ENCODE measurements at regions not wholly inside any gene's neighbourhood (a gene's known extent, or its start where the extent isn't known, plus 50 kb on each side); places are given as distances from the start of the nearest gene placed in this dataset.

- TF ChIP-seq POLR2A (IDR thresholded peaks at IDR 0.05) (no peak), CTCF (IDR thresholded peaks at IDR 0.05) (no peak)
Measured at GRCh38 chr2:5360081-5360480, 332.1 kb upstream of the SOX11 start.

Measured in thyroid gland (tissue), 4 donors.